ENCODE measurements at regions not wholly inside any gene's neighbourhood (a gene's known extent, or its start where the extent isn't known, plus 50 kb on each side); places are given as distances from the start of the nearest gene placed in this dataset.
"Not testable (repeated sequence)": the region's sequence is repeated elsewhere in the genome, so short reads cannot be mapped to it uniquely, and the experiment has no call there.

GRCh38 chr7:50251765-50252164, 52.8 kb upstream of the IKZF1 start:
- DNase-seq = no peak

DNA sequence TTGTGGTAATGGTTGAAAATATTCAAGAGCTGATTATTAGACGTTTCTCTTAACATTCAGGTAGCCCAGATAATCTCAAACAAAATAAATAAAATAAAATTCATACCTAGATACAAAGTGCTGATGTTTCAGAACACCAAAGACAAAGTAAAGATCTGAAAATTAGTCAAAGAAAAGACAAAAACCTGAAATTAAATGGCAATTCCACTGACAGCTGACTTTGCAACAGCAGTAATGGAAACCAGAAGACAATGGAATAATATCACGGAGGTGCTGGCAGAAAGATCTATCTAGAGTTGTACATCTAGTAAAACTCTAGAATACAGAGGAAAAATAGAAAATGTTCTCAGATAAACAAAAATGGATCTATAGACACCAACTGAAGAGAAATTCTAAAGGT, 58.0 kb upstream of the IKZF1 start:
- DNase-seq = no peak

DNA sequence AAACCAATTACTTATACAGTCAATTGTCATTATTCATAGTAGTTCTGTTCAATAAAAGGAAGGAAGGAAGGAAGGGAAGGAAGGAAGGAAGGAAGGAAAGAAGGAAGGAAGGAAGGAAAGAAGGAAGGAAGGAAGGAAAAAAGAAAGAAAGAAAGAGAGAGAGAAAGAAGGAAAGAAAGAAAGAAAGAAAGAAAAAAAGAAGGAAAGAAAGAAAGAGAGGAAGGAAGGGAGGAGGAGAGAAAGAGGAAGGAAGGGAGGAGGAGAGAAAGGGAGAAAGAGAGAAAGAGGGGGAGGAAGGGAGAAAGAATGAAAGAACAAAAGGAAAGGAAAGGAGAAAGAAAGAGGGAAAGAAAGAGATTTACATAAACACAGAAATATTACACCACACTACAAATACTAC, 62.4 kb upstream of the IKZF1 start:
- not testable (repeated sequence) for DNase-seq

DNA sequence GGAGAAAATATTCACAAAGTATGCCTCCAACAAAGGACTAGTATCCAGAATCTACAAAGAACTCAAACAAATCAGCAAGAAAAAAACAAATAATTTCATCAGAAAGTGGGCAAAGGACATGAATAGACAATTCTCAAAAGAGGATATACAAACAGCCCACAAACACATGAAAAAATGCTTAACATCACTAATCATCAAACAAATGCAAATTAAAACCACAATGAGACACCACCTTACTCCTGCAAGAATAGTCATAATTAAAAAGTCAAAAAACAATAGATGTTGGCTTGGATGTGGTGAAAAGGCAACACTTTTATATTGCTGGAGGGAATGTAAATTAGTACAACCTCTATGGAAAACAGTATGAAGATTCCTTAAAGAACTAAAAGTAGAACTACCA, 63.8 kb upstream of the IKZF1 start:
- DNase-seq = not testable (repeated sequence)

- DNase-seq = no peak
Observed at GRCh38 chr7:50229964-50230363, 74.6 kb upstream of the IKZF1 start.

GRCh38 chr7:50228148-50228547, 76.4 kb upstream of the IKZF1 start:
- DNase-seq = no peak

DNA sequence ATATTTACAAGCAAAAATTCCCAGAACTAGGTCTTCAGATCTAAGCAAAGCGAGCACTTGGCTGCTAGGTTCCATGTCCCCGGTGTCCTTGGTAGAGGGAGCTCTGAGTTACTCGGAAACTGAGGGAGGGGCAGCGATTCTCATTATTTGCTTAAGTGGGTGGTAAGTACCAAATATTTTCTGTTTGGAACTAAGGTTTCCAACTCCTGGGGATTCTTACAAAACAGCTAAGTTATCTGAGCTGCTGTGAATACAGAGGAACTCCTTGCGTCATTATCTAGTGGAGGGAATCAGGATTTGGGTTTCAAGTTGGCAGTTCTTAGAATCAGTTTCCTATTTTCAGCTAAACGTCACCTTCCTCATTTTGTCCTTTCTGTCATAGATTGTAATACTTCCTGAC, 76.8 kb upstream of the IKZF1 start:
- no peak for DNase-seq

DNA sequence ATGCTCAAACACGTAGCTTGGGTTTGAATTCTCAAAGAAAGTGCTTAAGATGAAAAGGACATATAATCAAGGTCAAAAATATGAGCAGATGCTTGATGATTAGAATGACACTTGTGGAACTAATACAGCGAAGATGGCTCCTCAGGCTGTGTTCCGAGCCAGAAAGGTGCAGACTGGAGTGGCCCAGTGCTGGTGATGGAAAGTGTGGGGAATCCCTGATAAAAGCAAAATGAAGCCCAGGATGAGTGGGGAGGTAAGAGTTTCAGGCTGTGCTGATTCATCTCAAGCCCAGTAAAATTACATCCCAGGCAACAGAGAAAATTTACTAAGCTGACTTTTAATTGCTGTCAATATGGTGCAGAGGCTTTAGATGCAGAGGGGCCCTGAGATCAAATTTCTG, 77.8 kb upstream of the IKZF1 start:
- no peak for DNase-seq

- DNase-seq = no peak
Observed at GRCh38 chr7:50226145-50226544, 78.4 kb upstream of the IKZF1 start.

GRCh38 chr7:50221433-50221832, 83.1 kb upstream of the IKZF1 start:
- DNase-seq = no peak

DNA sequence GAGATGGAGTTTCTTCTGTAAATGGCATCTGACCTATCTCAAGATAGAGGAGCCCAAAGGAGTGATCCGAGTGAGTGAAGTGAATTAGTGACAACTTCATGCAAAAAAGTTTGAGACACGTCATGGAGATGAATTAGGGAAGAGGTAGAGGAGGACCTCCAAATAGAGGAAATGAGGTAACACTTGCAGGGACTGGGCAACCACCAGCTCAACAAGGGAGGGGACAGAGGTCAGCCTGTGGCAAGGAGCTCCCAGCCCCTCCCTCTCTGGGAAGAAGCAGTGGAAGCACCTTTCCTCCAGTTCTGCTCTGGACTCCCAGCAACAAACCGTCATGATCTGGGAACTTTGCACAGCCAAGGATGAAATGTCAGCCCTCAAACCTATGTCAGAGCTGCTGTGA, 83.5 kb upstream of the IKZF1 start:
- DNase-seq = no peak

DNA sequence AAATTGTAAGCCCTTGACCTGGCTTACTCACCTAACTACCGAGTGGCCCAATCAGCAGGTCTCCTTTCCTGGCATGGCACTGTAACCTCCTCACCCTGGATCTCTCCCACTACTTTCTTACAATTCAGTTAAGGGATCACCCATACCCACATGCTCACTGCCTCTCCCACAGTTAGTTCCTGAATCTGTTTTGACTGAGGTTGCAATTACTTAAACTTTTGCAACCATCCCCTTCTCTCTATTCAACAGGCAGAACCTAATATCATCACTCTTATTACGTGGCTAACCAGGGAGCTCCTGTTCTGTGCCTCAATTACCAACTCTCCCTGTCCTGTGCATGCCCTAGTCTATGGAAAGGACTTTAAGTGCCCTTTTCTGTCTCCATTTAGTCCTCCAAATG, 84.2 kb upstream of the IKZF1 start:
- no peak for DNase-seq

DNA sequence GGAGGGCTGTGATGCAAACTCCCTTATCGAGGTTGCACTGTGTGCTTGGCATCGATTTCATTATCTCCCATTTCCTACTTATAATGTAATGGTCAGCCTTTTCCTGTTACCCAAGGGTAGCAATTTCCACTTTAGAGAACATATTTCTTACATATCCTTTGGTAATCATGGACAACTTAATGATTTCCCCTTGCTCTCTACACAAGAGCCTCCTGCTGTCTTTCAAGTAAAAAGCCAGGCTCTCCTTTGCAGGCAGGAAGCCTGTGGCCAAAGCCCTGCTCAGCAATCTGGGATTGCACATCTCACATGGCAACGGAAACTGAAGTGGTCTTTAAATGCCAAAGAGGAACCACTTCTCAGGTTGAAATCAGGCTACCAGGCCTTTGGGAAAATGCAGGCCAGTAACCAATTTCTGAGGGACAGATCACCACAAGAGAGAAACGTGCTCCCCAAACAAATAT, 86.7 kb upstream of the IKZF1 start:
- no peak for DNase-seq

DNA sequence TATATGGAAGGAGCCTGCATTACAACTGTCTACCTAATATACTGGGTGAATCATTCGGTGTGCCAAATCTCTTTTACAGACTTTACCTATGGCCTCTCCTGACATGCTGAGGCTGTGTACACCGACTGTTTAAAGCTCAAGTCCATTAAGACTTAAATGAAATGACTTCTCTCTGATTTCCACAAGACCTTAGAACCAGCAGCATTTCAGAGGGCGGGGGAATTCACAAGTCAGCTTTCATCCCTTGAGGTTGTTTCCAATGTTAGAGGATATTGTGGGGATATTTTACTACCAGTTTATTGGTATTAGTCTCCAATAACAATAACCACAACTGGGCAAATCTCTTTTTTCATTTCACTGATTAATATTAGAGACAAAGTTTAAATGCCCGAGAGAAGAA, 87.1 kb upstream of the IKZF1 start:
- DNase-seq = no peak

DNA sequence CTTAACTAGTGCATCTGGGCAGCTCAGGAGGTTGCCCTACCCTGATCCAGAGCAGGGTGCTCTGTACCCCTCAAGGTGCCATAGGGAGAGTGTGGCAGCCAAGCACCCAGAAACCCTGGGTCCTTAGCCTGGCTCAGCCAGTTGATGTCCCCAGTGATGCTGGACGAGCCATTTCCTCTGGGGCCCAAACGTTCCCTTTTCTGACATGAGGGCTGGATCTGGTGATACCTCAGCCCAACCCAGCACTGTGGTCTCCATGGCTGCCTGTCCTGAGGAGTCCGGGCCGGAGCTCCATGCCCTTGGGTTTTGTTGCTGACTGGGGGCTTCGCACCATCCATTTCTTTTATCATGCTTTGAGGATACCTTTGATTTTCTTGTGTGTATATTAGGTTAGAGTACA, 87.9 kb upstream of the IKZF1 start:
- DNase-seq = no peak

DNA sequence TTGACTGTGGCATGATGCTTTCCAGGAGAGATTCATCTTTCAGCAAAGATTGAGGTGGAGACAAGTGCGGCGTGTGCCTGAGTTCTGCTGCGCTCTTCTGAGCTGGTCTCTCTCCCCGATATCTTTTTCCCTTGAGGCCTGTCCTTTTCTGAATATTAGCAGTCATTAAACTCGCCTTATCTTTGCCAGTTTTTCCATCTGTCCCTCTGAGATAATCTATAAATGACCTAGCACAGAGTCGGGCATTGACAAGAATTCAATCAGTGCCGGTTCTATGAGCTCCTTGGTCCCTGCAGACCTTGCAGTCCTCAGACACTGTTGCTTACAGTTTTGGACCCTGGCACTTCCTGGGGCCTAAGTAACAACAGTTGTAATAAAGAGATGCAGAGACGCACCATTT, 89.7 kb upstream of the IKZF1 start:
- no peak for DNase-seq

DNA sequence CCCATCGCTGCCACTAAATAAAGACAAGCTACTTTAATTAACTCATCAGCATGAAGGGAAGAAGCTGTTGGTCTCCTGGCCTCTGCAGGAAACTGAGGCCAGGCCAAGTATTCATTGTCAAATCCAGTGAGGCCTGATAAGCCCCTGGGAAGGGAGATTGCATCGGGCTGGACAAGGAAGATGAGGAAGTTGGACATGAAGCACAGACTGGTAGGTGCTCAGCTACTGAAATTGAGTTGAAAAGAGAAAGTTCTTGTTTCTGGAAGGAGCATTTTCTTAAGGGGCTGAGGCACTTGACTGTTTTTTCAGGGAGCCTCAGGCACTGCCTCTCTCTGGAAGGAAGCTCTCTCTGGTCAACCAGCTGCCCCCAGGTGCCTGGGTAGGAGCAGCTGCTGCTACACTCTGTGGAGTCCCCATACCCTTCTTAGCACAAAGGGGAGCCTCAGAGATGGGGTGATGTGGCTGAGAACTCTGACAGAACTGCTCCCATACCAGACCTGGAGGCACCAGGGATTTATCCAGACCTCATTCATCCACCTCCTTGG, 90.3 kb upstream of the IKZF1 start:
- DNase-seq = no peak

DNA sequence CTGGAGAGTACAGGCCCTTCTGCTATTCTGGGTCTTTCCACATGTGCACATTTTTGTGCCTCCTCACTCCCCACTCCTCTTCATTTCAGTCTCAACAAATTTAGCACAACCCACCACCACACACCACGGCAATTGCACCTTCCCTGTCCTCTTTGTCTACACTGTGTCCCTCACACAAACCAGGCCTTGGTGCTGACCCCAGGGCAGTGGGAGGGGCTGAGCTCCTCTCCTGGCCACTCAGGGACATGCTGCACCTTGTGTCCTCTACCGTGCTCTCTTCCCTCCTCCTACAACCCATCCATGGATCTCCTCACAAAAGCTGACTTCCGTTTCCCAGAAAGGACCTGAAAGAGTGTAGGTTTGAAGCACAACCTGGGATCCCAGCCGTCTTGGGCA, 90.9 kb upstream of the IKZF1 start:
- DNase-seq = no peak

DNA sequence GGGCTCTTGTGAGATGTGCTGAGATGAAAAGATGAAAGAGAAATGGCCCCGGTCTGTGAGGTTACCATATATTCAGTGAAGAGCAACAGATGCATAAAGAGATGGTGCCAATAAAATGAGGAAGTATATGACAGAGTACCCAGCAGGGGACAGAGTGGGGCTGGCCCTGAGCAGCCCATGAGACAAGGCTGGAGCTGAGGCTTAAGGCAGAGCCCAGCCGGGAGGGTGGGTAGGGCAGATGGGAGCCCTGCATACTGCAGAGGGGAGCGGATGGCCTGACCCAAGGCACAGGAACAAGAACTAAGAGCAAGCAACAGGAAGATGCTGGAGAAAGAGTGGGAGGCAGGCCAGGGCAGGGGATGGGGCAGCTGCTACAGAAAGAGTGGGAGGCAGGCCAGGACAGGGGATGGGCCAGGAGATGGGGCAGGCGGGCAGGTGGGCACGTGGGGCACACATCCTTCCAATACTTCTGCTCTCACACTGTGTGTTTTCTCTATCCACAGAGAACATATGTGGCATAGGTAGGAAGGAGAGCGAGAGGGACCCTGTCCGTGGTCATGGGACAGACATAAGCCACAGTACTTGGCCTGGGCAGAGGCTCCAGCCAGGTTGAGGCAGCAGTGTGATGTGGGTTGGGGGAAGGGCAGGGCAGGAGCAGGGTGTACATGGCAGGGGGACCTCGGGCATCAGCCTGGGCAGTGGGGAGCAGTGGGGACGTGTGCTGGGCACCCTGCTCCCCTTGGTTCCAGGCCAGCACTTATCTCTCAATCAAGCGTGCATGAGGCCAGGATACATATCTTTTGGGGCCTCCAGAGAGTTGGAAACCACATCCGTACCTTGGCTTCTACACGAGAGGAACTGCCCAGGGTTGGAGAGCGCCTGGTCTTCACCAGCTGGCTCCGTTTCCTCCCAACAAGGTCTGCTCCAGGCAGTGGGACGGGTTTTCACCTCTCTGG, 91.6 kb upstream of the IKZF1 start:
- no peak for DNase-seq

DNA sequence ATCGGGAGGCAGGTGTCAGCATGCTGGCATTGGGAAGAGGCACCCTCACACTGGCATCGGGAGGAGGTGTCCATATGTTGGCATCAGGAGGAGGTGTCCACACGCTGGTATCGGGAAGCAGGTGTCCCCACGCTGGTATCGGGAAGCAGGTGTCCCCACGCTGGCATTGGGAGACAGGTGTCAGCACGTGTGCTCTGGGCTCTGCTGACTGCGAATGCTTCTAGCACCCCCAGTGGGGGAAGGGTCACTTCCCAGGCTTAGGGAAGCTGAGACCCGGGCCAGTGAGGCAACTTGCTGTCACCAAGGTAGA, 92.5 kb upstream of the IKZF1 start:
- no peak for DNase-seq

- DNase-seq = no peak
Observed at GRCh38 chr7:50211130-50212015, 93.1 kb upstream of the IKZF1 start.

DNA sequence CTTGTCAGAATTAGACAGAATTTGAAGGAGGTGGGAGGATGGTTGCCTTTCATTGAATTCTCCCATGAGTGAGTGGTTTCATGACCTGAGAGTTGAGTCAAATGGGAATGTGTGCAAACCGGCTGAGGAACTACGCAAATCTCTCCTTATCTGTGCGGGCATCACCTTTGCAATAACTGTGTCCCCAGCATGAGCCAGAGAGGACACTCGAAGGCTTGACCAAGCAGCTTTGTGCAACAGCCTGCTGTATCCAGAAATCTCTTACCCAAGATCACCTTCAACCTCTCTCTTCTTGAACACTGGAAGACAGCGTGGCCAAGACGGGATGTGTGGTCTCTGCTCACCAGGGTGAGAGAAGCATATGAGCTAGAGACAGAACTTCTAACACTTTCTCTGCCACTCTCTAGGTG, 93.8 kb upstream of the IKZF1 start:
- DNase-seq = no peak

GRCh38 chr7:50209461-50210135, 94.9 kb upstream of the IKZF1 start:
- DNase-seq = no peak

Measured in NCI-H2029 (cell line).